Trophoblast cell (in vitro differentiated cells and primary cell): ENCODE measurements at regions not wholly inside any gene's neighbourhood (a gene's known extent, or its start where the extent isn't known, plus 50 kb on each side); places are given as distances from the start of the nearest gene placed in this dataset.

Experiments
- DNase-seq, 2 donors: peaks; one replicate each; pipeline ENCODE4 v3.0.0-alpha.2; 2016
- H2AFZ ChIP-seq: 2 replicates; pipeline ENCODE4 v1.6.1; 2013; ENCODE audit warnings: low read length, moderate library complexity, mild to moderate bottlenecking; ENCODE audit not compliant: insufficient read depth, poor library complexity
- H2AK5ac ChIP-seq: 2 replicates; pipeline ENCODE4 v1.6.1; 2013; ENCODE audit warnings: mild to moderate bottlenecking, low read length
- H2BK120ac ChIP-seq: 2 replicates; pipeline ENCODE4 v1.6.1; 2013; ENCODE audit warnings: low read length, mild to moderate bottlenecking, moderate library complexity; ENCODE audit not compliant: insufficient read depth, poor library complexity
- H2BK12ac ChIP-seq: 2 replicates; pipeline ENCODE4 v1.6.1; 2013; ENCODE audit warnings: mild to moderate bottlenecking, low read length, moderate library complexity
- H2BK5ac ChIP-seq: 2 replicates; pipeline ENCODE4 v1.6.1; 2013; ENCODE audit warnings: low read length, low read depth, moderate library complexity, mild to moderate bottlenecking; ENCODE audit not compliant: poor library complexity
- H3K14ac ChIP-seq: 2 replicates; pipeline ENCODE4 v1.6.1; 2013; ENCODE audit warnings: mild to moderate bottlenecking, low read length
- H3K18ac ChIP-seq: 2 replicates; pipeline ENCODE4 v1.6.1; 2013; ENCODE audit warnings: mild to moderate bottlenecking, low read length
- H3K23ac ChIP-seq: 2 replicates; pipeline ENCODE4 v1.6.1; 2013; ENCODE audit warnings: low read length
- H3K27ac ChIP-seq: 2 replicates; pipeline ENCODE4 v1.5.1; 2013; ENCODE audit warnings: low read depth, mild to moderate bottlenecking, inconsistent platforms, low read length, moderate library complexity
- H3K27me3 ChIP-seq: 2 replicates; pipeline ENCODE4 v1.6.1; 2013; ENCODE audit warnings: inconsistent platforms, mild to moderate bottlenecking, low read length, moderate library complexity; ENCODE audit not compliant: insufficient read depth
- H3K36me3 ChIP-seq, 2 experiments: 1 replicate in 1 of 2; 2 replicates in 1 of 2; pipeline ENCODE4 v1.6.1; 2013; ENCODE audit warnings: low read length in 2 of 2, mild to moderate bottlenecking in 2 of 2, moderate library complexity in 1 of 2; ENCODE audit not compliant: insufficient read depth in 2 of 2, control insufficient read depth in 1 of 2
- H3K4ac ChIP-seq: 2 replicates; pipeline ENCODE4 v1.6.1; 2013; ENCODE audit warnings: low read depth, mild to moderate bottlenecking, low read length, moderate library complexity
- H3K4me1 ChIP-seq, 2 experiments: 1 replicate in 1 of 2; 2 replicates in 1 of 2; pipeline ENCODE4 v1.6.1; 2013; ENCODE audit warnings: low read length in 2 of 2, mild to moderate bottlenecking in 2 of 2, moderate library complexity in 1 of 2; ENCODE audit not compliant: insufficient read depth in 2 of 2, control insufficient read depth in 1 of 2
- H3K4me2 ChIP-seq: 2 replicates; pipeline ENCODE4 v1.6.1; 2013; ENCODE audit warnings: inconsistent platforms, mild to moderate bottlenecking, low read length, moderate library complexity
- H3K4me3 ChIP-seq: 2 replicates; pipeline ENCODE4 v1.5.1; 2013; ENCODE audit warnings: mild to moderate bottlenecking, low read depth, low read length, inconsistent platforms
- H3K79me1 ChIP-seq: one replicate; pipeline ENCODE4 v1.6.1; 2013; ENCODE audit warnings: low read length
- H3K79me2 ChIP-seq: 2 replicates; pipeline ENCODE4 v1.6.1; 2013; ENCODE audit warnings: low read length, mild to moderate bottlenecking; ENCODE audit not compliant: control insufficient read depth, insufficient read depth, poor library complexity
- H3K9ac ChIP-seq: 2 replicates; pipeline ENCODE4 v1.6.1; 2013; ENCODE audit warnings: mild to moderate bottlenecking, low read length
- H3K9me3 ChIP-seq: 2 replicates; pipeline ENCODE4 v1.6.1; 2013; ENCODE audit warnings: low read depth, mild to moderate bottlenecking, control low read depth, inconsistent platforms, low read length; ENCODE audit not compliant: insufficient read depth
- H4K12ac ChIP-seq: 2 replicates; pipeline ENCODE4 v1.6.1; 2013; ENCODE audit warnings: low read depth, mild to moderate bottlenecking, low read length, moderate library complexity
- H4K8ac ChIP-seq: 2 replicates; pipeline ENCODE4 v1.6.1; 2013; ENCODE audit warnings: low read depth, mild to moderate bottlenecking, low read length, moderate library complexity
- H4K91ac ChIP-seq: one replicate; pipeline ENCODE4 v1.6.1; 2013; ENCODE audit warnings: low read depth, mild to moderate bottlenecking, low read length, moderate library complexity
- WGBS: extraction: QIAGEN DNeasy Blood & Tissue Kit; methylation state at CpG from one replicate; pipeline ENCODE4 v1.1.7; 2013; ENCODE audit warnings: missing lambda C conversion rate; ENCODE audit not compliant: insufficient read length, insufficient coverage; ENCODE audit errors: extremely low coverage; 5-methylcytosine and 5-hydroxymethylcytosine counted together

DNA sequence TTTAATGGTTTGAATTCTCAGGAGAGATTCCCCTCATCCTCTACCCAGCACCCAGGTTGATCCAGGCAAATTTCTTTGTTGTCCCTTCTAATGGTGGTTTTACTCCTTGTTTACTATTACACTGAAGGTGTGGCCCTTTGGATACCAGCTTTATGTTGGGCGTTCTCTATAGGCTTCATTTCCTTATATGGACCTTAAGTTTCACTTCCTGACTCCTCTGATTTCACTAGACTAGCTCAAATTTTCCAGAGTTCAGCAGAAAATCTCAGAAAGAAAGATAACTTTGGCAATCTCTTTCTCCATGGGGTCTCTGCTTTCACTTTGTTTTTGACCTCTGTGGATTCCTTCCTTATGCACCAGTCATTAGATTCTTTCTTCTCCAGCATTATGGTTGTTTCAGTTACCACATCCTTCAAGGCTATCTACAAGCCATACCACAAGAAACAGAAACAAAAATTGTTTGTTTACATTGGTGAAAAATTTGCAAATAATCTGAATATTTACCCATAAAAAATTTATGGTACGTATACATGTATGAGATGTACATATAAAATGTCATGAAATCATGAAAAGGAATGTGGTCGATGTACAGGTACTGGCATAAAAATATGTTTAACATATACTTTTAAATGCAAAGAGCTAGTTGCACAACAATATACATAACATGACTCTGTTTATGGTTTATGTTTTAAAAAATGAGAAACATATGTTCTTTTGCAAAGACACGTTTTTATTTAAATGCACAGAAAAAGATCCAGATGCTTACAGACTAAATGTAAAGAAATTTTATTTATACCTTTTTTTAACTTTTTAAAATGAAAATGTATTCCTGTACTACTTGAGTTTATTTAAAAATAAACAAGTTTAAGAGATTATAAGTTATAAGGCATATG, 212.6 kb downstream of the LACC1 start:
- H3K4ac ChIP-seq, result no peak overlapping the region
- H3K23ac ChIP-seq, result no peak overlapping the region
- H3K4me1 ChIP-seq, result no peaks in the 10 kb centered on the region
- no peaks in the 10 kb centered on the region for H3K79me2 ChIP-seq
- no peak overlapping the region for H2BK12ac ChIP-seq
- no peaks in the 10 kb centered on the region for H3K27me3 ChIP-seq
- H3K14ac ChIP-seq, result no peak overlapping the region
- no peak overlapping the region for H3K27ac ChIP-seq
- no peak overlapping the region for H3K9ac ChIP-seq
- H4K91ac ChIP-seq, result no peak overlapping the region
- WGBS, result no CpG with 5 or more reads among the region's 4 CpGs
- no peak overlapping the region for H2BK120ac ChIP-seq
- no peak overlapping the region for H4K12ac ChIP-seq
- H2AFZ ChIP-seq, result no peak overlapping the region
- DNase-seq, result peak in 1 of 2 donors; percentile 1
- H3K18ac ChIP-seq, result no peak overlapping the region
- H2BK5ac ChIP-seq, result no peak overlapping the region
- no peak overlapping the region for H3K4me2 ChIP-seq
- H4K8ac ChIP-seq, result no peak overlapping the region
- no peaks in the 10 kb centered on the region for H3K79me1 ChIP-seq
- H2AK5ac ChIP-seq, result no peak overlapping the region
- H3K4me3 ChIP-seq, result no peak overlapping the region
- no peaks in the 10 kb centered on the region for H3K36me3 ChIP-seq
- no peaks in the 10 kb centered on the region for H3K9me3 ChIP-seq

DNA sequence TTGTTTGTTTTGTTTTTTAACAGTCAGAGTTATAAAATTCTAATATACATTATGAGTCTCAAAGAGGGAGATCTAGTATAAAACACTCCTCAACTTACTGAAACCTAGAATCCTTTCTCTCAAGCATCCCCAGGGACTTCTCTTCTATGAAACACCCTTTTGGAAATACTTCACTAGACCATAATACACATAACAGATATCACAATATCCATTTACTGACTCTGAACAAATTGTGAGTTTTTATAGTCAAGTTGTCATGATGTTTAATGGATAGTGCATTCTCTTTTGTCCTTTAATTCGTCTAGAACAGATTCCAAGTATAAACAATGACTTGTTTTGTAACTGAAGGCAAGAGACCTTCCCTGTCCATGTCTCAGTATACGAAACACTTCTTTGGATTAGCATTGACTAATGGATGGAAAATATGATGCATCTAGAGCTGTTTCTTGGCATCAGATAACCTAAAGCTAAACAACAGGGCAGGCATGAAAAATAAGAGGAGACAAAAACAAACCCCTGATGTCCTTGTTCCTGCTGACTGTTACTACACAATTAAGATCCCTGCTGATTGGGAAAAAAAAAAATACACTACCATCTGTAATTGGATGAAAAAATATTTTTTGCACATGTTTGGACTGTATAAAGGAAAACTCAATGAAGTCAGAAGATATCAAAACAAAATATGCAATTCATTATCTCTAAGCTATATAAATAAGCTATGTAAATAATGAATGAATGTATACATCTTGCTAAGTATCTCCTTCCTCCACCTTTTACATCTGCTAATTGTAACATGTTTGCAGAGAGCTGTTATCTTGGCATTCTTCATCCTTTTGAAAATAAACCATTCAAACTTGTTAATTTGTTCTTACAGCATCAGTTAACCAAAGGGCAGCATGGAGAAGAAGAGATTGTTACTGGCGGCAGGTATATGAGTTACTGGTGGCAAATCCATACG, 214.2 kb downstream of the LACC1 start:
- no peaks in the 10 kb centered on the region for H3K36me3 ChIP-seq
- H3K79me1 ChIP-seq, result no peaks in the 10 kb centered on the region
- no peaks in the 10 kb centered on the region for H3K79me2 ChIP-seq
- H2BK120ac ChIP-seq, result no peak overlapping the region
- H3K4me2 ChIP-seq, result no peak overlapping the region
- H4K91ac ChIP-seq, result no peak overlapping the region
- no peaks in the 10 kb centered on the region for H3K27me3 ChIP-seq
- no peak overlapping the region for H3K4ac ChIP-seq
- WGBS, result no CpG with 5 or more reads among the region's 4 CpGs
- no peak overlapping the region for H2AFZ ChIP-seq
- H3K4me3 ChIP-seq, result no peak overlapping the region
- H3K14ac ChIP-seq, result no peak overlapping the region
- no peak overlapping the region for H4K12ac ChIP-seq
- H3K9me3 ChIP-seq, result no peaks in the 10 kb centered on the region
- H3K23ac ChIP-seq, result no peak overlapping the region
- H2BK12ac ChIP-seq, result no peak overlapping the region
- no peak overlapping the region for H2AK5ac ChIP-seq
- no peak for DNase-seq
- H2BK5ac ChIP-seq, result no peak overlapping the region
- H4K8ac ChIP-seq, result no peak overlapping the region
- no peaks in the 10 kb centered on the region for H3K4me1 ChIP-seq
- H3K9ac ChIP-seq, result no peak overlapping the region
- no peak overlapping the region for H3K18ac ChIP-seq
- H3K27ac ChIP-seq, result no peak overlapping the region

DNA sequence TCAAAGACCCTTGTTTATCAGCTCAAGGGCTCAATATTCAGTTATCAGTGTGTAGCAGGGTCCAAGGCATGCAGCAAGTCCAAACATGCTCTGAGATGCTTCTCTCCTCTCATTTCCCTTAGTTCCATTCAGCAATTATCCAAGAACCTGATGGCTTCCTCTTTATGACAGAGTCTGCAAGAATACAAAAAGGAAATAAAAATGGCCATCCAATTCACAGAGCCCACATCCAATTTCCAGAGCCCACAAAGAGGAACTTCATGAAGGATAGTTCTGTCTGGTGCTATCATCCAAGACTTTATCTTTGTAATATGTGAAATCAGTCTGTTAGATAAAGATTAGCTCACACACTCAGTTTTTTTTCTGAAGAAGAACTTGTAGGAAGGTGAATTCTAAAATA, 217.2 kb downstream of the LACC1 start:
- H3K4me3 ChIP-seq, result no peak overlapping the region
- no peaks in the 10 kb centered on the region for H3K27me3 ChIP-seq
- no peak overlapping the region for H3K4ac ChIP-seq
- no peaks in the 10 kb centered on the region for H3K79me2 ChIP-seq
- H3K36me3 ChIP-seq, result no peaks in the 10 kb centered on the region
- H3K4me2 ChIP-seq, result no peak overlapping the region
- no peak for DNase-seq
- H4K8ac ChIP-seq, result no peak overlapping the region
- H3K27ac ChIP-seq, result no peak overlapping the region
- H3K23ac ChIP-seq, result no peak overlapping the region
- H3K4me1 ChIP-seq, result no peaks in the 10 kb centered on the region
- H2BK120ac ChIP-seq, result no peak overlapping the region
- H3K18ac ChIP-seq, result no peak overlapping the region
- H3K9ac ChIP-seq, result no peak overlapping the region
- H3K79me1 ChIP-seq, result no peaks in the 10 kb centered on the region
- no peaks in the 10 kb centered on the region for H3K9me3 ChIP-seq
- no peak overlapping the region for H2BK12ac ChIP-seq
- H4K91ac ChIP-seq, result no peak overlapping the region
- no peak overlapping the region for H4K12ac ChIP-seq
- H2BK5ac ChIP-seq, result no peak overlapping the region
- no peak overlapping the region for H2AFZ ChIP-seq
- H3K14ac ChIP-seq, result no peak overlapping the region
- H2AK5ac ChIP-seq, result no peak overlapping the region

DNA sequence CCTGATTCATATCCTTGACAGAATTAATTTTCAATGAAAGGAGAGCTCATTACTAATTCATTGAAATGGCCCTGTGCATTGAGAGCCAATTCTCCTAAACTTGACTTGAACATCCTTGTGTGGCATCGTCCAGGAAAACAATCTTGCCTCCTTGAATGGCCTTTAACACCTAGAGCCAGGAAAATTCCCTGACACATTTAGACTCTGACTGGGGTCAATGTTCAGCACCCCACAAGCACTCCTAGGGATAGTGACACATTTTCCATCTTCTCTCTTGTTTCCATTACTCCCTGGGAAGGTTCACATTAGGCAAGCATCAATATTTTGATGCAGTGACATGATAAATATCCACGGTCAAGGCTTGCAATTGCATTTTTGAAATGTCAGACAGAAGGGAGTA, 218.9 kb downstream of the LACC1 start:
- Histone ChIP-seq H4K91ac (no peak overlapping the region), H3K9me3 (no peaks in the 10 kb centered on the region), H3K4me3 (no peak overlapping the region), H2AK5ac (no peak overlapping the region), H2BK12ac (no peak overlapping the region), H3K18ac (no peak overlapping the region), H3K36me3 (no peaks in the 10 kb centered on the region), H3K27me3 (no peaks in the 10 kb centered on the region), H3K23ac (no peak overlapping the region), H4K8ac (no peak overlapping the region), H4K12ac (no peak overlapping the region), H2BK120ac (no peak overlapping the region), H3K4ac (no peak overlapping the region), H3K79me1 (no peaks in the 10 kb centered on the region), H3K4me1 (no peaks in the 10 kb centered on the region), H3K79me2 (no peaks in the 10 kb centered on the region), H3K4me2 (no peak overlapping the region), H2AFZ (no peak overlapping the region), H3K9ac (no peak overlapping the region), H2BK5ac (no peak overlapping the region), H3K27ac (no peak overlapping the region), H3K14ac (no peak overlapping the region)
- no CpG with 5 or more reads among the region's 2 CpGs for WGBS
- no peak for DNase-seq
